Renal pelvis (tissue), 1 donor: ENCODE measurements at regions not wholly inside any gene's neighbourhood (a gene's known extent, or its start where the extent isn't known, plus 50 kb on each side); places are given as distances from the start of the nearest gene placed in this dataset.
A peak's percentile ranks its signal among the peaks of the same experiment; 100 is the strongest.

Experiments used
- DNase-seq: peaks from one replicate; pipeline ENCODE4 v3.0.0-alpha.2; 2013

- DNase-seq, result no peak
These were observed 604.3 kb upstream of the CDH7 start for GRCh38 chr18:65146482-65147021.

GRCh38 chr18:65145312-65145711, 605.5 kb upstream of the CDH7 start:
- DNase-seq, result no peak

- DNase-seq, result no peak
These were observed 617.2 kb upstream of the CDH7 start for GRCh38 chr18:65133610-65134009.

GRCh38 chr18:65124633-65125032, 626.2 kb upstream of the CDH7 start:
- DNase-seq, result no peak

GRCh38 chr18:65103864-65104263, 646.9 kb upstream of the CDH7 start:
- DNase-seq, result no peak

GRCh38 chr18:65093346-65093745, 657.5 kb upstream of the CDH7 start:
- no peak for DNase-seq

GRCh38 chr18:65091744-65092329, 659.0 kb upstream of the CDH7 start:
- peak; percentile 10 for DNase-seq

GRCh38 chr18:65082907-65083306, 667.9 kb upstream of the CDH7 start:
- no peak for DNase-seq

GRCh38 chr18:65081786-65082185, 669.0 kb upstream of the CDH7 start:
- no peak for DNase-seq

- DNase-seq, result no peak
These were observed 677.7 kb upstream of the CDH7 start for GRCh38 chr18:65073060-65073550.

- no peak for DNase-seq
These were observed 693.3 kb upstream of the CDH7 start for GRCh38 chr18:65057439-65058083.

- DNase-seq, result no peak
These were observed 694.2 kb upstream of the CDH7 start for GRCh38 chr18:65056575-65056974.

GRCh38 chr18:65049586-65049985, 701.2 kb upstream of the CDH7 start:
- no peak for DNase-seq

- no peak for DNase-seq
These were observed 711.2 kb upstream of the CDH7 start for GRCh38 chr18:65039578-65039977.

GRCh38 chr18:65035701-65036100, 715.1 kb upstream of the CDH7 start:
- no peak for DNase-seq

GRCh38 chr18:65025756-65026155, 725.1 kb upstream of the CDH7 start:
- no peak for DNase-seq

GRCh38 chr18:65021021-65021420, 729.8 kb upstream of the CDH7 start:
- DNase-seq, result no peak

- no peak for DNase-seq
These were observed 732.6 kb upstream of the CDH7 start for GRCh38 chr18:65018184-65018583.

GRCh38 chr18:65017372-65017760, 733.4 kb upstream of the CDH7 start:
- no peak for DNase-seq

GRCh38 chr18:65016631-65017371, 734.0 kb upstream of the CDH7 start:
- no peak for DNase-seq

GRCh38 chr18:64994370-64994769, 756.4 kb upstream of the CDH7 start:
- DNase-seq, result no peak

GRCh38 chr18:64993695-64994094, 757.1 kb upstream of the CDH7 start:
- no peak for DNase-seq

- DNase-seq, result no peak
These were observed 758.2 kb upstream of the CDH7 start for GRCh38 chr18:64992654-64993053.
